Kidney epithelial cell (primary cell): ENCODE measurements at regions not wholly inside any gene's neighbourhood (a gene's known extent, or its start where the extent isn't known, plus 50 kb on each side); places are given as distances from the start of the nearest gene placed in this dataset.

Experiments used
- DNase-seq: peaks from one replicate; pipeline ENCODE4 v3.0.0-alpha.2; 2010; ENCODE audit warnings: low read depth
- H3K27me3 ChIP-seq: 2 replicates; pipeline ENCODE4 v1.6.0; 2011; ENCODE audit warnings: low read length; ENCODE audit not compliant: control insufficient read depth, insufficient read depth
- H3K36me3 ChIP-seq: 2 replicates; pipeline ENCODE4 v1.5.1; 2011; ENCODE audit warnings: low read length; ENCODE audit not compliant: control insufficient read depth, insufficient read depth
- H3K4me3 ChIP-seq: 2 replicates; pipeline ENCODE4 v1.5.1; 2011; ENCODE audit warnings: low read depth, mild to moderate bottlenecking, control low read depth, low read length
- TF ChIP-seq, protein P1 (sequence below): IDR thresholded peaks from 2 replicates; pipeline ENCODE4 v1.5.1; 2011; ENCODE audit warnings: mild to moderate bottlenecking, moderate library complexity, low read length, control low read depth, inconsistent platforms; ENCODE audit not compliant: insufficient read depth, poor library complexity, severe bottlenecking

- no peak for DNase-seq
- TF ChIP-seq, protein P1, sequence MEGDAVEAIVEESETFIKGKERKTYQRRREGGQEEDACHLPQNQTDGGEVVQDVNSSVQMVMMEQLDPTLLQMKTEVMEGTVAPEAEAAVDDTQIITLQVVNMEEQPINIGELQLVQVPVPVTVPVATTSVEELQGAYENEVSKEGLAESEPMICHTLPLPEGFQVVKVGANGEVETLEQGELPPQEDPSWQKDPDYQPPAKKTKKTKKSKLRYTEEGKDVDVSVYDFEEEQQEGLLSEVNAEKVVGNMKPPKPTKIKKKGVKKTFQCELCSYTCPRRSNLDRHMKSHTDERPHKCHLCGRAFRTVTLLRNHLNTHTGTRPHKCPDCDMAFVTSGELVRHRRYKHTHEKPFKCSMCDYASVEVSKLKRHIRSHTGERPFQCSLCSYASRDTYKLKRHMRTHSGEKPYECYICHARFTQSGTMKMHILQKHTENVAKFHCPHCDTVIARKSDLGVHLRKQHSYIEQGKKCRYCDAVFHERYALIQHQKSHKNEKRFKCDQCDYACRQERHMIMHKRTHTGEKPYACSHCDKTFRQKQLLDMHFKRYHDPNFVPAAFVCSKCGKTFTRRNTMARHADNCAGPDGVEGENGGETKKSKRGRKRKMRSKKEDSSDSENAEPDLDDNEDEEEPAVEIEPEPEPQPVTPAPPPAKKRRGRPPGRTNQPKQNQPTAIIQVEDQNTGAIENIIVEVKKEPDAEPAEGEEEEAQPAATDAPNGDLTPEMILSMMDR: no peak
- Histone ChIP-seq H3K36me3 (no peaks in the 10 kb centered on the region), H3K4me3 (no peak overlapping the region), H3K27me3 (no peaks in the 10 kb centered on the region)
Observed at GRCh38 chr5:57327561-57328367, 153.9 kb downstream of the GPBP1 start.

- Histone ChIP-seq H3K36me3 (no peaks in the 10 kb centered on the region), H3K4me3 (no peak overlapping the region), H3K27me3 (no peaks in the 10 kb centered on the region)
- TF ChIP-seq, protein P1: no peak
- no peak for DNase-seq
Observed at GRCh38 chr5:57325678-57326397, 152.0 kb downstream of the GPBP1 start.

DNA sequence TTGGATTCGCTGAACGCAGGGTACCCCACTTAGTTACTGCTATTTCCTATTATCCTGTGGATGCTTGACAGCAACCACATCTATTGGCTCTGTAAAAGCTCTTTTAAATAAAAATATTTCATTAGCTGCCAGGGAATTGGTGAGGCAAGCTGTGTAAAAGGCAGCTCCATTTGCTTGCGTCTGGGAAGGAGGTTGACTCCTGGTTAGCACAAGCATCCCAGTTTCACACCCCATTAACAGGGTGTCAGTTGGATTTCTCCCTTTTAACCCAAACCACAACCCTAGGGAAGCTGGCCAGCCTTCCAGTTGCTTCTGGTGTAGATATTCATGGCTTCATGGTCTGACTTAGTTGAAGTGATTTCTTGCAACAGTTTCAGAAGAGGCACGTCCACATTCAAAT lies 151.0 kb downstream of the GPBP1 start:
- Histone ChIP-seq H3K36me3 (no peaks in the 10 kb centered on the region), H3K4me3 (no peak overlapping the region), H3K27me3 (no peaks in the 10 kb centered on the region)
- TF ChIP-seq, protein P1: no peak
- no peak for DNase-seq

- Histone ChIP-seq H3K27me3 (no peaks in the 10 kb centered on the region), H3K4me3 (no peak overlapping the region), H3K36me3 (no peaks in the 10 kb centered on the region)
- TF ChIP-seq, protein P1: no peak
- no peak for DNase-seq
Observed at GRCh38 chr5:57324181-57324580, 150.3 kb downstream of the GPBP1 start.

- H3K4me3 ChIP-seq: no peak overlapping the region
- H3K36me3 ChIP-seq: no peaks in the 10 kb centered on the region
- TF ChIP-seq, protein P1: no peak
- no peak for DNase-seq
- no peaks in the 10 kb centered on the region for H3K27me3 ChIP-seq
Observed at GRCh38 chr5:57320582-57320981, 146.7 kb downstream of the GPBP1 start.

DNA sequence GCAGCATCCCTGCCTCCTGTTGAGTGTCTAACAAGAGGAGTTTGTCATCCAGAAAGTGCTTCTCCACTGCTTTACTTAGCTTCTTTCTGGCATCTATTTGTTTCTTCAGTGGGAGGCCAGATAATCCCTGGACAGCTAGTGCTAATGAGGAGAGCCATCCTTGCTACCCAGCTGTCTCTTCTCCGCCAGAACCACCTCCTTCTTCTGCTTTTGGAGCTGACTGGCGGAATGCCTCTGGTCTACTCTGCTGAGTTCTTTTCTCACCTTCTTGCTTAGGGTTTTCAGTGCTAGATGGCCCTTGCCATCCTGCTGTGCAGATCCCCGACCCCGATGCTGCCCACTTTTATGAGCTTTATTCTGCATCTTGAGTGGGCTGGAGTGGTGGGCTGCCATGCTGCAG lies 145.8 kb downstream of the GPBP1 start:
- H3K36me3 ChIP-seq: no peaks in the 10 kb centered on the region
- H3K4me3 ChIP-seq: no peak overlapping the region
- DNase-seq: no peak
- TF ChIP-seq, protein P1: no peak
- H3K27me3 ChIP-seq: no peaks in the 10 kb centered on the region
